H4 (cell line): ENCODE measurements at regions not wholly inside any gene's neighbourhood (a gene's known extent, or its start where the extent isn't known, plus 50 kb on each side); places are given as distances from the start of the nearest gene placed in this dataset.

Source experiments
- DNase-seq: peaks from one replicate; pipeline ENCODE4 v3.0.0-alpha.2; 2015; ENCODE audit warnings: low spot score

DNA sequence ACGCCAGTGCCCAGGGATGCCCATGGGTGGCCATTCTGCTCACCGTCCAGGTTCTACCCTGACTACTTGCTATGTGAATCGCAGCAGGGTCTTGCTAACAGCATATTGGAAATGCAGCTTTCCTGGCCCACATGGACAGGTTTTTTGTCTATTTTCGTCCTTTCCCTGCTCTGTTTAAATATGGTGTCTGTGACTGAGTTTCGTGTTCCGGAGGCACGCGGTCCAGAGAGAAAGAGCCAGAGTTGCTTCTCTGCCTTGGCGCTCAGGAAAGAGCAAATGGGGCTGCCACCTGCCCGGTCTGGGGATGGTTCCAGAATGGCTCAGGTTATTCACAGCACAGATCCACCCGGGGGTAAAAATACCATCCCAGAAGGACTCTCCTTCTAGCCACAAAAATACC, 456.2 kb downstream of the BCL11A start:
- DNase-seq: no peak

DNA sequence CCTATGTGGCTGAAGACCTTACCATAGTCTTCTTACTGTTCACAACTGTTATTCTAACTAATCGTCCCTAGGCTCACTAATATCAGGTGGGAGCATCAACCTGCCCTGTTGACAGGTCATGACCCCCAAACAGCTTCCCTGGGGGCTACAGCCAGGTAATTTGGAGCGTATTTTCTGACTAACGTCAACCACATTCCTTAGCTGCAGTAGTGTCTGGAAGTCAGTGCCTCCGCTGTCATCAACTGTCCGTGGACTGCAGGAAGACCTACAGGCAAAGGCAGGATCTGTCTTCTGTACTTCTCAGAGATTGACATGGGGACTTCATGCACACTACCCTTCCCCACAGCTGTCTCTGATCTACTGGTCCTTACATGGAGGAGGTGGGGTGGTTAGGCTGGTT, 456.9 kb downstream of the BCL11A start:
- DNase-seq: no peak

DNA sequence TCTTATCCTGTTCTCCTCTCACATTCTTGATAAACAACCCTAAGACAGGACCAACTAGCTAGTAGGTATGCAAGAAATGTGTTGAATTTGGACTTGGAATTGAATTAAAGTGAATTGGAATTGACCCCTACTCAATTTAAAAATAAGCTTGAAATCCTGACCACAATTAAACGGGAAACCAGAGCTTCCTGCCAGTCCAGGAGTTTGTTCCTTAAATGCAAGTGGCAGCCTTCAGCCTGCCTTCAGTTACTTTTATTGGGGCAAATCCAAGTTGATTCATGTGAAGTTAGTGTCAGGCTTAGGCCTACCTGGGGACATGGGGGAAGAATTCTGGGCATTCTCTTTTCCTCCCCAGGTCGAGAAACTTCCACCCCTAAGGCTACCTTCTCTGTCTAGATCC, 457.6 kb downstream of the BCL11A start:
- DNase-seq: no peak

DNA sequence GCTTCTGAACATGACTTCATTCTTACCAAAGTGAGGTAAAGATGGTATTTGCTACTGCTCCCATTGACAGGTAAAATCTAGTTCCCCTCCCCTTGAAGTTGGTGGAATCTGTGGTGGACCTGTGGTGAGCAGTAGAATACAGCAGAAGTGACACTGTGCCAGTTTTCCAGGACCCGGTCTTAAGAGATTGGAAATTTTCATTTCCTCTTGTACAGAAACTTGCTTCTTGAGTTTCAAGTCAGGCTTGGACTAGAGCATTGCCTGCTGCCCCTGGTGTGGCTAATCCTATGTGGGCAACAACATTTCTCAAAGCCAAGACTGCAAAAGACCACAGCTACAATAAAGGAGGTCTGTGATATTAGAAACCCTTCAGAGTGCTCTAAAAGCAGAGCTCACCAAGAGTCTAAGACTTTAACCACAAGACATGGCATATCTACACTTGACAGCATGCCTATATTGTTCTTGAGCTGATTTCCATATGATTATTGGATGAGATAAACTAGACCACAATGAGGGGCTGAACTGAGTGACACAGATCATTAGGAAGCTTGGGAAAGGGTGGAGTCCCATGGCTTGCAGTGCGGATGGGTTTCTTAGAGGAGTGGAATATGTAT, 458.1 kb downstream of the BCL11A start:
- DNase-seq: no peak

DNA sequence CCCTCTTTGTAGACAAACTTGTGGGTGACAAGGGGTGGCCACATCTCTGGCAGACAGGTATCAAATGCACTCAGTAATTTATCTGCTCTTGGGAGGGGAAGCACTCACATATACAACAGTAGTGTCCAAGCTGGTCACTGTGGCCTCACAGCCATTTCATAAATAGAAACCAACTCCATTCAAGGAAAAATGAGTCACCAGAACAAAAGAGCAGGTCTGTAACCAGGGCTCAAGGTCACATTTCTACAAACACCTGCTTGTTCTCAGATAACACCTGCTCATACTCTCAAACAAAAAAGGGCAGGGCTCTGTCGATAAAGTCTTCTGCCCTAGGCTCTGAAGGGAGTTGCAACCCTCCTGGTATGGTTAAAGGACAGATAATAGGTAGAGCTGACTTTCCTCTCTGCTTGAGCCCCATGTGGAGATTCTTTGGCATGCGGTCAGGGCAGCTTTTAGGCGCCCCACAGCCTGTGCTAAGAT, 459.0 kb downstream of the BCL11A start:
- DNase-seq: no peak

DNA sequence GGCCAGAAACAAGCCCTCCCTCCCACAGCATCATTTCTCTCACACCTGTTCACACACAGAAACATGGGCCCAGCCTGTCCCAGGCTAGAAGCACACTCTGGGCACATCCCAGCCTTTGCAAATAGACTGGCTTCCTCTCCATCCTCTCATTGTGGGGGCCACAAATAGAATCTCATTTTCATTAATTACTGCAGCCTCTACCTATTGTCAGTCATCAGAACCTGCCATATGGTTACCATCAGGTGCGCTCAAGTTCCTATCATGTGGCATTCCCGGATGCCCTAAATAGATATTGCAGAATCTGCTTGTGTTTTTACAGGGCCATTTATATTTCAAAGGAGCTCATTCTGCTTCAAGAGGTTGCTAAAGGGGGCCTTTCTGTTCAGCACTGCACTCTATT, 460.7 kb downstream of the BCL11A start:
- no peak for DNase-seq

DNA sequence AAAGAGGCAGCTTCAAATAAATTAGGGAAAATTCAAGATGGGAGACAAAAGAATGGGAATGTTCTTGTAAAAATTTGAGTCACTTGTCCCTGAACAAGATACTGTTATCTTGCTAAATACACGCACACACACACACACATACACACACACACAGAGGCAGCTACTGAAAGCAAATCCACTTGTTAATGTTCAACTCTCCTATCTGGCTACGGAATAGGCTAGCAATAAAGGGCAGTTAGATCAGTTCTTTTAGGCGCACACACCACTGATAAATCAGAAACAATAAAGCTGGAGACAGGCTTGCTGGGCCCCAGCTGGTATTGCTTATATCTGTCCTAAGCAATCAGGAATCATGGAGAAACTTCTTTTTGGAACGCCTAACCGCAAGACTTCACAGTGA, 461.6 kb downstream of the BCL11A start:
- no peak for DNase-seq

DNA sequence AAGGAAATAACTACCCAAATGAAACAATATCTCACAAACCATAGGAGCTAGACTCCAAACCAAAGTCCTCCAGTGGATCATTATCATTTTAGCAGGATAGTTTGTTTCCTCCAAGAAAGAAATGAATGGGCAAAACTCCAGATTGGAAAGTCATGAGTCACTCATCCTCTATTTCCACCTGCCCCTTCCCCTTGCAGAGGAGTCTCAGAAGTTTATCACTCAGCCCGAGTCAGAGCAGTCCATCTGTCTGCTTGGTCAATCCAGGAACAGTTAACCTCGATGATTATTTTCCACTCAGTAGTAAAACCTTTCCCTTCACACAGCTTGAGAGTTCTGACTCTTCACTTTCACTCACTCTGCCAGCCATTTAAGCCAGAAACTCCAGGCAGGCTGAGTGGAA, 462.2 kb downstream of the BCL11A start:
- DNase-seq: no peak

DNA sequence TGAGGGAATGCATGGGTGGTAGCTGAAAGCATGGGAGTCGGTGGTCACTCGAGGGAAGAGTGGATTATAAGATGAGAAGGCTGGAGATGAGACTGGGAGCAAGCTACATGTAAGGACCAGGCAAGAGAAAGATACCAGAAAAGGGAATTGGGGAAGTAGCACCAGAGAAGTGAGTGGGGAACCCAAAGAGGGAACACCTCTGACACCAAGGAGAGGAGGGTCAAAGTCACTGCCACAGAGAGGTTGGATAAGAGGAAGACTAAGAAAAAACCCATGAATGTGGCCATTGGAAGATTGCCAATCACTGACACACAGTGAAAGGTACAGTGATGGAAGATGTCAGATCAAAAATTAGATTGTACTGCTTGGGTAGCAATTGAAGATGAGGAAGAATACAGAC, 473.9 kb downstream of the BCL11A start:
- no peak for DNase-seq

DNA sequence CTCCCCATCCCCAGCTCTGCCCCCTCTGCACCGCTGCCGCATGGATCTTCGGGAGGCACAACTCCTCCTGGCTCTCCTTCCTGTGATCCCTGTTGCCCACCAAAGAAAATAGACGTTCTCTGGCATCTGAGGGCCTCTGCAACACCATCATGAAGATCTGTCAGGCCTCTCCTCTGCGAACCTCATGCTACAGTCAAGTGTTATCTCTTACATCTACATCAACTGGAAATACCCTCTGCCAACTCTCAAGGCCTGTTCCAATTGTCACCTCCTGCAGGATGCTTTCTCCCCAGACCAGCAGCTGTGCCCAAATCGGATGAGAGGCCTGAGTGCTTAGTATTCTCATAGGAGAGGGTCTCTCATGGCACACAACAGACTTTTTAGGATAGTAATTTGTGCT, 478.4 kb downstream of the BCL11A start:
- DNase-seq: no peak

DNA sequence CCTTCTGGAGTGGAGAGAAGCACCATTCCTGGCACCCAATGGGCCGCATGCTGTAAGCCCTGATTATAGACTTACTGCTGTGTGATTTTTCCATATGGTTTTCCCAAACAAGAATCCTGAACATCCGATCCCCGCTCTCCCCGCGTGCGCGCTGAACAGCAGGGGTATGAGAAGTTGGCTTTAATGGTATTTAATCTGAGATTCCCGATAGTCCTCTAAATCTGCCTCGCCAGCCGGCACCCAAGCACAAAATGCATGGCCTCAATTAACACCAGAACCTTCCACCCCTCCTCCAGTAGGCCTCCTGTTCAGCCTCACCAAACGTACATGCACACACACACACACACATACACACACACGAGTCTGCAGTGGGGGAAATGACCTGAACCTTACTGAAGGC, 480.3 kb downstream of the BCL11A start:
- no peak for DNase-seq

DNA sequence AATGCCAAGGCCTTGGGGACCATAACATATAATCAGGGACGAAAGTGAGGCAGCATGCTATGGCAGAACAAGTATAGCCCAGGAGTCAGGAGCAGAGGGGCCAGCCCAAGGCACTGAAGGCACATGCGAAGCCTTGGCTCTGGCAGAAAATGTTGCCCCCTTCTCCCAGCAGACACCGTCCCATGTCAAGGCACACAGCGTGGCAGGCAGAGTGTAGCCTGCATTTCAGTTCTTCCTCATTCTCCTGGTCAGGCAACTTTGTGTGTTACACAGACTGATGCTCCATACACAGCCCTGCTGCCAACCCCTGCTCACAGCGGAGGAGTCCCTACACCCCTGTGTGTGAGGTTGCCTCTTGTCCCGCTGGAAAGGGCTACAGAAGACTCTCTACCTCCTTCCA, 480.8 kb downstream of the BCL11A start:
- no peak for DNase-seq

DNA sequence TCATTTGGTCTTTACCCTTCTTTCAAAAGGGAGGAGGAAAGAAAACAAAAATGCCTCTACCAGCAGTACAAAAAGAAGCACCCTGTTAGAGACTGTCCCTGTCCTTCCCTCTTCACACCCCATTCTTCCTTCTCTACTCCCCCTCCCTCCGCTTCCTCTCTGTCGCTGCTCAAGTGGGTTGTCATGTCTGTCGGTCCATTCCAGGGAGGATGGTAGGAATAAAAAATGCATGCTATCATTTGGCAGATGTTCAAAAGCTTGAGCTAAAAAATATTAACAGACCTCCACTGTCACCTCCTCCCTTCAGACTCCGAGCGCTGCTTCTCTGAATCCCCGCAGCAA, 482.0 kb downstream of the BCL11A start:
- DNase-seq: no peak

DNA sequence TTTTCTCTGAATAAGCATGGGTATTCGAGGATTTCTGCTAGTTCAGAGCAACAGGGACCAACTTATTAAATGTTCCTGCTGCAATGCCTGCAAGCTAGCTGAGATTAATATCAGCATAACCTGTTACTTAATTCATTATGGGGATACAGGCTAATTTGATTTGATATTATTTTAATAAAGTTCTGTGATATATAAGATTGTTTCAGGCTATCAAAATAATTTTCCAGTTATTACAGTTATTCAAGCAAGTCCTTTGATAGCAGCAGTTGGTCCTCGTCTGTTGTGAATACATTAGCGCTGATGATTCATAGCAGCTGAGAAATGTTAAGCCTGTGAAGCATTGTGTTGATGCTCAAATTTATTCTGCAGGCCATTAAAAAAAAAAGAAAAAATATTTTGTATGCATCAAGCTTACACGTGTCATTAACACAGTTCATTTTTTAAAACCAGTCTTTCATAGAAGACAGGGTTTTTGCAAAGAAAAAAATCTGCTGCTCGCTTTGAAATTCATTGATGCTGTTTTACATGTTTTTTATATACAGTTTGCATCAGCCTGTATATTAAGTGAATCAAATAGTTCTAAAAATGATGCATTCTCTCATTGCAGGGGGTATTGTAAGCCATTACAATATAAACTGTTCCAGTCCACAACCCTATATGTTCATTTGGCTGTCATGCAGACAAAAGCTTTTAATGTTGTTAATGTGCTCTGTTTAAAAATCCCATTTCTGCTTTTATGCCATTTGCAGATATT, 482.5 kb downstream of the BCL11A start:
- DNase-seq: no peak

DNA sequence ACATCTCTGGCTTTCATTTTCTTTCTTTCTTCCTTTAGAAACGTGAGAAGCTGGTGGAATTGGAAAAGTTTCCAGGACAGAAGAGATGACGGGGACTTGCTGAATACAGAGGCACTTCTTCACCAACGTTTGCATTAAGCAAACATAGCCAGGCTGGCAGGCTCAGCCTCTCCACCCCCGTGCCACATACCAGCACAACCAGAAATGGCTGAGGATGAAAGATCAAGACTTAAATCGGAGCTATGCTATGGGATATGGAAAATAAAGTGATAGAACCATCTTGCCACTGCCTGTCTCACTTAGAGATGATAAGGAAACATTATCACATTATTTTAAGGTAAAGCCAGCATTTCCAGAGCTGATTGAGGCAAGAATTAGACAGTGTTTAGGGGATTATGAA, 483.3 kb downstream of the BCL11A start:
- DNase-seq: no peak

DNA sequence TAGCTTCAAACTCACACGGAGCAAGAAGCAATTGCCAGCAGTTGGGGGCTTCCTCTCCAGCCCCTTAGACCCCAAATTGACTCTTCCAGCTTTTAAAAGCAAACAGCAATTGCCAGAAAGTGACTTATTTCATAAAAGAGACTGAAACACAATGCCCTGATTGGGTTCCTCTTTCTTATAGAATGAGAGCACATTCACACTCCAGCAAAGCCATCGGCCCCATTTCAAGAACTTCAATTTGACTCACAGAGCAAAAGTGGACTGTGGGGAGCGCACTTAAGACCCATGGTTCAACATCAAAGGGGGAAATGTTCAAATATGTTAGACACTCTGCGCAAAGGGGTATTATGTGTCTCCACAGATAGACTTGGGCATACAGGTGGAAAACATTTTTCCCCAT, 484.7 kb downstream of the BCL11A start:
- DNase-seq: no peak

DNA sequence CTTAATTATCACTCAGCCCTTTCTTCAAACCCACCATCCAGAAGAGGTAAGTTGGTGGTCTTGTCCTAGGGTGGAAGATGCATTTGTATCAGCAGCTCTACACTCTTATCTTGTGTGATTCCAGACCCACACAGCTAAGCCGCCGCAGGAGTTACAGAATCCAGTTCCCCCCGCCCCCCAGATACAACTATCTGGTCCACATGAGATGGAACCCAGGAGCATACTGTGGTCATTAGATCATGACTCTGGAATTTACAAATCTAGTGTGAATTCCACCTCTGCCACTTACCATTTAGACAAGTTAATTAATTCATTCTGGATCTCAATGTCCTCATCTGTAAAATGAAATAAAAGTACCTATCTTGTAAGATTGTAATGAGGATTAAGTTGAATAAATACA, 486.4 kb downstream of the BCL11A start:
- no peak for DNase-seq

DNA sequence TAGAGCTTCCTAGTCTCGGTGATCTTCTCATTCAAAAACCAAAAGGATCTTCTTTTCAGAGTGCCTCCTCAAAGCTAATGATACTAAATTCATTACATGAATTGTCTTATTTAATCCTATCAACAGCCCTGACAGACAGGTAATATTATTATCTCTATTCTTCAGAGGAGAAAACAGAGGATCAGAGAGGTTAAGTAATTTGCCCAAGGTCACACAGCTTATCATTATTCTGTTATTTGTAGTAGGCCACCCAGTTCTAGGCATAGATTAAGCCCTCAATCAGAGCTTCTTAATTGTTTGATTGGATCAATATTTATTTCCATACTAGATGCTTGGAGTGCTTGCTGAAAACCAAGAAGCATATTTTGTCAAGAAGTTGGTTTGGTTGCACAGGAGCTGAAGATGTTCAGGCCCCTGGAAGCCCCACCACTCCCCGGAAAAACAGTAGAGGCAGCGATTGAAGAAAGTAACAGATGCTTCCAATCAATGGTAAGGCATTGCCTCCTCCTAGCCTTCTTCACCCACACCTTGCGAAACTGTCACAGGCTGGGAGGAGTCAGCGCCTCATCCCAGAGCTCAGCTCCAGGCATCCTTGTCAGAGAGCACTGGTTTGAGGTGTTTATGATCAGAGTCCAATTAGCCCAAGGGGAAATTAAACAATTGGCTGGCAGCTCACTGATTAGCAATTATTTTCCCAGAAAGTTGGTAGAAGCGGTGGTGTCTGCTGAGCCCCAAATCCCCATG, 487.2 kb downstream of the BCL11A start:
- DNase-seq: no peak

DNA sequence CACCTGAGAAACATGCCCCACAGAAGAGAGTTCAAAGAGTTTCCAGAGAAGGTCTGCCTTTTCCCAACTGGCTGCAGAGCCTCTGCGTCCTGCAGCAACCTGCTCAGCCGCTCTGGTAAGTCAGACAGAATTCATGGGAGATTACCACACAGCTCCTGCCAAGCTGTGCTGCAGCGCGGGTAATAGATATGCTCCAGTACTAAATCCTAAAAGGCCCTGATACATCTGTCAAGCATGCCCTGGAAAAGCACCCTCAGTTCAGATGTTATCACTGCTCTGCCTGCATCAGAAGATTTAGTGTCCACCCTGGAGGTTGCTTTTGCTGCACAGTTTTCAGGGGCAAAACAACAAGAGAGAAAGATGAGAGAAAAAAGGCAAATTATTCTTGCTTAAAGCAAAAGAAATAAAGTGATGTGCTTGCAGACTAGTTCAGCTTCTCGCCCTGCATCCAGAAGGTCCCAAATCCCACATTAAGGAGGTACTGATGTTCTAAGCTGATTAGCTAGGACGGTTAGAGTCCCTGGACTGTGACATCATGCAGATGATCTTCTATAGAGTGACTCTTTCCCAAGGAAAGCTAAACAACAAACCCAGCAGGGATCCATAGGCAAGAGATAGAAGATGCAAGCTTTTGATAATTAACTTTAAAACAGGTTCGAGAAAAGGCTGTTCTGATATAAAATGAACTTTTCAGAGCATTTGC, 488.6 kb downstream of the BCL11A start:
- DNase-seq: no peak

DNA sequence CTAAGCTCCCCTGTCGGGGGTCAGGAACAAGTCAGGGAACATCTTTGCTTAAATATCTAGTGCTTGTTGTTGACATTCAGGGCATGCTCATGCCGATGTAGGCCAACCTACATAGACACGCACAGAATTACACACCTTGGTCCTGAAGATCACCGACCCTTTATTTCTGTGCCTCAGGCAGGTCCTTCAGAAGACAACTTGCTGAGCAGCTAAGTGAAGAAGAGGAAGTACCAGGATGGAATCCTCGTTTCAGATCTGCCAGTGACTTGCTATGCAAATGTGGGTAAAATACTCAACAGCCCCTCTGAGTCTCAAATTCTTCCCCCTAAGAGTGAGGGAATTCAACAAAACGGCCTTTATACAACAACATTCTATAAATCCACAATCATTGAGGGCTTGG, 494.7 kb downstream of the BCL11A start:
- DNase-seq: no peak

DNA sequence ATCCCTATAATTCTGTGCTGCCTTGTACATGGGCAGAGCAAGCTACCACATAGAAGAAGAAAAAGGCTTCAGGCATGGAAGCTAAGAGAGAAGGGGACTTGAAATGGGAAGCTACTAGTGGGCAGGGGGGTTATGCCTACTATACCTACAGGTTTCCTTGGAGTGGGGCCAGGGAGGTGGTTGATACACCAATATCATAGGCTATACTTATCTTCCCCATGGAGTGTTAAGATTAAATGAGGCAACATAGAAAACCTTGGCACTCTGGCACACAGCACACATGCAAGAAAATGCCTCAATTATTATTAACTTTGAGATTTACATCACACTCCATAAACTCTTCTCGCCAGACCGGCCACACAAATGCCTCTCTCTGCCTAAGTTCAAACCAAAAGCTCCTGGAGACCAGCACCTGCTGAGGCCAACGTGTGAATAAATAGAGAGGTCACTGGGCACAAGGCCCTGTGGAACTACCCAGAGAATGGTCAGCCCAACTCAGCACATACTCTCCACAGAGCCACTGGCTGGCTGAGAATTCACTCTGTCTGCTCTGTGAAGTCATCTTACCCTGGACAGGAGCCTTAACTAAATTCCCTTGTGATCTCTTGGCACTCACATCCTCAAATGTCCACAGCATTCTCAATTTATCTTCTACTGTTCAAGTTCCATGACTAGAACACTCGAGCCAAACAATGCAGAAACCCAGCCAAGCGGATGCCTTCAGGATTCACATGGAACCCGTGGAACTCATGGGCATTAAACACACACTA, 498.7 kb downstream of the BCL11A start:
- no peak for DNase-seq

DNA sequence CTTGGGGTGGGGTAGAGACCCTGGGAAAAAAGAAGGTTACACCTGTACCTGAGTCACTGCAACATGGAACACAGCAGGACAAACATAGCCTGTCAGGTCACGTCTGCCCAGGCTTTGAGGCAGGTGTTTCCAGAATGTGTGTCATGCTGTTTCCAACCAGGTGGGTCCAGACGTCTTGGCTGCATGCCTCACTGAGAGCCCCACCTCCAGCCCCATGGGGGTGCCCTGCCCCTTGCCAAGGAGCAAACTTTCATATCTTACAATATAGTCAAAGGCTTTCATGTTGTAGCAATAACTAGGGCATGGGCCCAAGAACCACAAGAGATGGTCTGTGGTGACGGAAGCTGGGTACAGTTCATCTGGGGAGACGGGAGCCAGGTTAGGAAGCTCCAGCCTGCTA, 499.7 kb downstream of the BCL11A start:
- DNase-seq: no peak
